Prostate gland (tissue), 2 donors: ENCODE measurements at regions not wholly inside any gene's neighbourhood (a gene's known extent, or its start where the extent isn't known, plus 50 kb on each side); places are given as distances from the start of the nearest gene placed in this dataset.

ENCODE experiments used
- POLR2AphosphoS5 ChIP-seq: sonication (generic); formaldehyde crosslinking; IDR thresholded peaks from one replicate; pipeline ENCODE4 v1.6.1; 2017; ENCODE audit warnings: antibody characterized with exemption
- TF ChIP-seq, protein P1 (sequence below), 4 experiments: fragments of 200-600 bp in 2 of 4; fragments of 450-650 bp in 2 of 4; sonication (generic) in 2 of 4; IDR thresholded peaks; 1 replicate in 3 of 4; 2 replicates in 1 of 4; pipeline ENCODE4 v1.5.1; 2016 to 2019; ENCODE audit warnings: antibody characterized with exemption in 4 of 4, mild to moderate bottlenecking in 2 of 4, moderate library complexity in 2 of 4

DNA sequence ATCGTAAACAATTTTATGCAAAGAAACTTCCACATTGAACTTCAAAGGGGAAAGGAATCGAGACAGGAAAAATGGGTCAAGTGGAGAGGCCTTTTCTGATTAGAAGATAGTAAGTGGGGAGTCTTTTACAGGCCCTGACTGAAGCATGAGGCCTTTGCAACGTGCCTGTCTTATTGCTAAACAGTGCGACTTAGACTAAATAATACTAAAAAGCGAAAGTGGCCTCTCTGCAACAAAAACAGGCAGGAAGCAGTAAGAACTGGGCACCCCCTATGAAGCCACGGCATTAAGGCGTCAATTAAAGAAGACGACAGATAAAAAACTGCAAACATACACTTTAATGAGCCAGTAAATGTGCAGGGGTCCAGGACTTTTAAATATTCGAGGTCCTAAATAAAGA lies 283.4 kb upstream of the GRIP1 start:
- TF ChIP-seq POLR2AphosphoS5, result no peak
- TF ChIP-seq, protein P1, sequence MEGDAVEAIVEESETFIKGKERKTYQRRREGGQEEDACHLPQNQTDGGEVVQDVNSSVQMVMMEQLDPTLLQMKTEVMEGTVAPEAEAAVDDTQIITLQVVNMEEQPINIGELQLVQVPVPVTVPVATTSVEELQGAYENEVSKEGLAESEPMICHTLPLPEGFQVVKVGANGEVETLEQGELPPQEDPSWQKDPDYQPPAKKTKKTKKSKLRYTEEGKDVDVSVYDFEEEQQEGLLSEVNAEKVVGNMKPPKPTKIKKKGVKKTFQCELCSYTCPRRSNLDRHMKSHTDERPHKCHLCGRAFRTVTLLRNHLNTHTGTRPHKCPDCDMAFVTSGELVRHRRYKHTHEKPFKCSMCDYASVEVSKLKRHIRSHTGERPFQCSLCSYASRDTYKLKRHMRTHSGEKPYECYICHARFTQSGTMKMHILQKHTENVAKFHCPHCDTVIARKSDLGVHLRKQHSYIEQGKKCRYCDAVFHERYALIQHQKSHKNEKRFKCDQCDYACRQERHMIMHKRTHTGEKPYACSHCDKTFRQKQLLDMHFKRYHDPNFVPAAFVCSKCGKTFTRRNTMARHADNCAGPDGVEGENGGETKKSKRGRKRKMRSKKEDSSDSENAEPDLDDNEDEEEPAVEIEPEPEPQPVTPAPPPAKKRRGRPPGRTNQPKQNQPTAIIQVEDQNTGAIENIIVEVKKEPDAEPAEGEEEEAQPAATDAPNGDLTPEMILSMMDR (IDR thresholded peaks at IDR 0.05), result no peak
